ENCODE measurements at regions not wholly inside any gene's neighbourhood (a gene's known extent, or its start where the extent isn't known, plus 50 kb on each side); places are given as distances from the start of the nearest gene placed in this dataset.

- TF ChIP-seq CTCF (IDR thresholded peaks at IDR 0.05) = no peak
- TF ChIP-seq POLR2A (IDR thresholded peaks at IDR 0.05) = no peak
Observed at GRCh38 chr2:13542061-13542460, 825.3 kb downstream of the TRIB2 start.

All from heart left ventricle (tissue), 13 donors.